ENCODE measurements at regions not wholly inside any gene's neighbourhood (a gene's known extent, or its start where the extent isn't known, plus 50 kb on each side); places are given as distances from the start of the nearest gene placed in this dataset.

DNA sequence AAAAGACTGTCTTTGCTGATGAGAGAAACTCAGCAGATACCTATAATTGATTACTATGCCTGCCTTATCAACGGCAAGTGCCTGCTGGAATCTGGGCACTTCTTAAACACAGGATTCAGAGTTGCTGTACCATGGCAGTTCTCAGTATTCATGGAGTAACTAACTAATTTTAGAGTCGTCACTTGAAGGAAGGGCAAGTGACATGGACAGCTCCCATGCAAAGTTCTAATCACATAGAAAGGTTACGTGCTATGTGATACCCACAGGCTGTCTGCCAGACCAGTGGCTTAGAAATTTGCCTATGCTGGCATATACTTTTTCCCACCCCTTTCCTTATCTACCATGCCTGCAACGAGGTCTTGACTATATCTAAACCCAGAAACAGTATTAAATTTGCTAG is 931.1 kb upstream of the TENM3 start:
- Histone ChIP-seq H3K4me3 (replicated peaks; ENCODE audit: low read depth, low read length) (no peak overlapping the region), H3K36me3 (ENCODE audit: control insufficient read depth, insufficient read depth, low read length) (no peaks in the 10 kb centered on the region), H3K27me3 (replicated peaks; ENCODE audit: control insufficient read depth, insufficient read depth, low read length) (no peaks in the 10 kb centered on the region)
- TF ChIP-seq, protein P1, sequence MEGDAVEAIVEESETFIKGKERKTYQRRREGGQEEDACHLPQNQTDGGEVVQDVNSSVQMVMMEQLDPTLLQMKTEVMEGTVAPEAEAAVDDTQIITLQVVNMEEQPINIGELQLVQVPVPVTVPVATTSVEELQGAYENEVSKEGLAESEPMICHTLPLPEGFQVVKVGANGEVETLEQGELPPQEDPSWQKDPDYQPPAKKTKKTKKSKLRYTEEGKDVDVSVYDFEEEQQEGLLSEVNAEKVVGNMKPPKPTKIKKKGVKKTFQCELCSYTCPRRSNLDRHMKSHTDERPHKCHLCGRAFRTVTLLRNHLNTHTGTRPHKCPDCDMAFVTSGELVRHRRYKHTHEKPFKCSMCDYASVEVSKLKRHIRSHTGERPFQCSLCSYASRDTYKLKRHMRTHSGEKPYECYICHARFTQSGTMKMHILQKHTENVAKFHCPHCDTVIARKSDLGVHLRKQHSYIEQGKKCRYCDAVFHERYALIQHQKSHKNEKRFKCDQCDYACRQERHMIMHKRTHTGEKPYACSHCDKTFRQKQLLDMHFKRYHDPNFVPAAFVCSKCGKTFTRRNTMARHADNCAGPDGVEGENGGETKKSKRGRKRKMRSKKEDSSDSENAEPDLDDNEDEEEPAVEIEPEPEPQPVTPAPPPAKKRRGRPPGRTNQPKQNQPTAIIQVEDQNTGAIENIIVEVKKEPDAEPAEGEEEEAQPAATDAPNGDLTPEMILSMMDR (IDR thresholded peaks at IDR 0.05; ENCODE audit: insufficient read depth, low read length, poor library complexity, severe bottlenecking): no peak
- DNase-seq (ENCODE audit: extremely low read depth, insufficient read length): no peak

DNA sequence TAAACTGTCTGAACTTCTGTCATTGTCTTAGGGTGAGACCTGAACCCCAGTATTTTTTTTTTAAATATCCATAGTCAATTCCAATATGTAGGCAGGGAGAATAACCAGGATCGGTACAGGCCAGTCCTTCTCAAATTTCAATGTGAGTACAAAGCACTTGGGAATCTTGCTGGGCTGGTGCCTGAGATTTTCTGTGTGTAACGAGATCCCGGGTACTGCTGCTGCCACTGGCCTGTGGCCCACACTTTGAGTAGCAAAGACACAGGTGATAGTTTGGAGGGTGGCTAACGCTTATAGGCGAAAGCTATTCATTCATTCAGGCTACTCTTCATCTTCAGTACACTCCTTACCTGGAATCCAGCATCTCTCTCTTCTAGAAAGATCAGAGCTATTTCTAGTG is 923.6 kb upstream of the TENM3 start:
- TF ChIP-seq, protein P1 (IDR thresholded peaks at IDR 0.05; ENCODE audit: insufficient read depth, low read length, poor library complexity, severe bottlenecking): no peak
- Histone ChIP-seq H3K36me3 (ENCODE audit: control insufficient read depth, insufficient read depth, low read length) (no peaks in the 10 kb centered on the region), H3K27me3 (replicated peaks; ENCODE audit: control insufficient read depth, insufficient read depth, low read length) (no peaks in the 10 kb centered on the region), H3K4me3 (replicated peaks; ENCODE audit: low read depth, low read length) (no peak overlapping the region)
- DNase-seq (ENCODE audit: extremely low read depth, insufficient read length): no peak

DNA sequence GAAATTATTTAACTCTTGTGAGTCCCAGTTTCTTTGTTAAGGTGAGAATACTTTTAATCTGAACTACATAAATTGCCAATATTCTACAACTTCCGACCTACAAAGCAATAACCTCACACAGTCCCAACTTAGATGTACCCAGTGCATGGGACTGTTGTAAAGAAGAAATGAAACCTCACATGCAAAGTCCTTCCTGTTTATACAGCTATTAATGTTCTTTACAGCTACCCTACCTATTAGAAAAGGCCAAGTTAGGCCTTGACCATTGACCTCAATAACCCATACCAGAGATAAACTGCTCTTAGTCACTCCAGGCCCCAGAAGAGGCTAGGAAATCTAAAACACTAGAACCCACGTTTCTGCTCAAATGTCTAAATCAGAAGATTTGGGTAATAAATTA is 920.1 kb upstream of the TENM3 start:
- H3K27me3 ChIP-seq (replicated peaks; ENCODE audit: control insufficient read depth, insufficient read depth, low read length): no peaks in the 10 kb centered on the region
- H3K4me3 ChIP-seq (replicated peaks; ENCODE audit: low read depth, low read length): no peak overlapping the region
- H3K36me3 ChIP-seq (ENCODE audit: control insufficient read depth, insufficient read depth, low read length): no peaks in the 10 kb centered on the region
- DNase-seq (ENCODE audit: extremely low read depth, insufficient read length): no peak
- TF ChIP-seq, protein P1 (IDR thresholded peaks at IDR 0.05; ENCODE audit: insufficient read depth, low read length, poor library complexity, severe bottlenecking): no peak

DNA sequence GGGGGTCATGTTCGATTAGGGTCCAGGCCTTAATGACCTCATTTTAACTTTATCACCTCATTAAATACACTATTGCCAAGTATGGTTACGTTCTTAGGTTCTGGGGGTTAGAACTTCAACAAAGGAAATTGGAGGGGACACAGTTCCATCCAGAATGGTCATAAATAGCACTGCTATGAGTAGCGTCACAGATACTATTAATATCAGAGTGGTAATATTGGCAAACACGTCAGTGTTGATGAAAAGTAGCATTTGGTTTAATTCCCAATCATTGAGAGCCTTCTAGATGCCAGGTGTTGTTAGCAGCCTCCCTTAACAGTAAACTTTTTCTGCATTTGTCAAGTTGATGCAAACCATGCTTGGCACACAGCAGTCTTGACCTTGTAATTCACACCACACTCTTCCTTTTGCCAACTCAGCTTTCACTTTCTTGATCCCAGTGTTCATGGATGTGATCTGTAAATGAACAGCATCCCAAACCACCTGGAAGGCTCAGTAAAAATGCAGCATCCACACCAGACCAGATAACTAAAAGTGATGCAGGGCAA is 912.5 kb upstream of the TENM3 start:
- H3K4me3 ChIP-seq (replicated peaks; ENCODE audit: low read depth, low read length): no peak overlapping the region
- TF ChIP-seq, protein P1 (IDR thresholded peaks at IDR 0.05; ENCODE audit: insufficient read depth, low read length, poor library complexity, severe bottlenecking): no peak
- no peak for DNase-seq (ENCODE audit: extremely low read depth, insufficient read length)
- no peaks in the 10 kb centered on the region for H3K27me3 ChIP-seq (replicated peaks; ENCODE audit: control insufficient read depth, insufficient read depth, low read length)
- H3K36me3 ChIP-seq (ENCODE audit: control insufficient read depth, insufficient read depth, low read length): no peaks in the 10 kb centered on the region

DNA sequence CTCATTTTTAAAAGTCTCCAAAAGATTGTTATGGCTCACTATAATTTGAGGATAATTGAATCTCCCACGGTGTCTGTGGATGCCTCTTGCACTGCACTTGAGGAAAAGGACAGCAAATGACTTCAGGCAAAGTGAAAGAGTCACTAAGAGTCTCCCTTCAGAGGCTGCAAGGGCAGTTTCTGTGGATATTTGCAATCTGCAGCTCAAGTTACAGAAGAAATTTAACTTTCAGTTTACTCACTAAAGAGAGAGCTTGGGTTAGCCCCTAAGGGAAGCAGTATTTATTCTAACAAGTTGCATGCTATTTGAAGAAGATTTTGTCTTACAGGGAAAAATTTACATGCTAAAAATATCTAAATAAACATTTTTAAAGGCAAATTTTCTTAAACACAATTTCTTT is 912.0 kb upstream of the TENM3 start:
- Histone ChIP-seq H3K4me3 (replicated peaks; ENCODE audit: low read depth, low read length) (no peak overlapping the region), H3K27me3 (replicated peaks; ENCODE audit: control insufficient read depth, insufficient read depth, low read length) (no peaks in the 10 kb centered on the region), H3K36me3 (ENCODE audit: control insufficient read depth, insufficient read depth, low read length) (no peaks in the 10 kb centered on the region)
- no peak for DNase-seq (ENCODE audit: extremely low read depth, insufficient read length)
- TF ChIP-seq, protein P1 (IDR thresholded peaks at IDR 0.05; ENCODE audit: insufficient read depth, low read length, poor library complexity, severe bottlenecking): no peak

DNA sequence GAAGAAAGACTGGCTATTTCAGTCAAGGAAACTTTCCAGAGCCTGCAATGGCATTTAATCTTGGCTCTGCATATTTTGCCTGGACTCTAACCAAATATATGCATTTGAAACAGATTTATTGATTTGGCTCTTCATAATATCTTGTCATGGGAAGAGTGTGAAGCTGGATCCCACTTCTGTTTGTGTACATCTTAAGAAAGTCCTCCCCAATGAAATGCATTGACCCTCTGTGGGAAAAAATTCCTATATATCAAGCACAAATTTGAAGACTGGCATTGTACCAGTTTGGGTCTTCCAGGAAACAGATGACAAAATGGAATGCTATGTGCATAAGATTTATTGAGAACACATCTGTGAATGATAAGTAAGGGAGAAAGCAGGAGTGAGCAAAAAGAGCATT is 897.3 kb upstream of the TENM3 start:
- H3K4me3 ChIP-seq (replicated peaks; ENCODE audit: low read depth, low read length): no peak overlapping the region
- TF ChIP-seq, protein P1 (IDR thresholded peaks at IDR 0.05; ENCODE audit: insufficient read depth, low read length, poor library complexity, severe bottlenecking): no peak

More for the DNA sequence above, 897.3 kb upstream of the TENM3 start:
- H3K27me3 ChIP-seq (replicated peaks; ENCODE audit: control insufficient read depth, insufficient read depth, low read length): no peaks in the 10 kb centered on the region
- DNase-seq (ENCODE audit: extremely low read depth, insufficient read length): no peak
- H3K36me3 ChIP-seq (ENCODE audit: control insufficient read depth, insufficient read depth, low read length): no peaks in the 10 kb centered on the region
